B cell (primary cell): ENCODE measurements at regions not wholly inside any gene's neighbourhood (a gene's known extent, or its start where the extent isn't known, plus 50 kb on each side); places are given as distances from the start of the nearest gene placed in this dataset.
"Not testable (repeated sequence)": the region's sequence is repeated elsewhere in the genome, so short reads cannot be mapped to it uniquely, and the experiment has no call there.

ENCODE experiments used
- ATAC-seq: fragments of 200-7000 bp; cut with Tn5 transposase; one replicate; pipeline ENCODE4 v1.10.0; 2021; ENCODE audit warnings: low read depth, mild to moderate bottlenecking, moderate number of reproducible peaks, moderate library complexity
- CTCF ChIA-PET: fragments of 350-600 bp; sonication (Branson Sonifier 250); formaldehyde crosslinking; loops from one replicate; lab custom pipeline; 2021; ENCODE audit warnings: antibody characterized with exemption, inconsistent platforms; lab: Charles Lee
- POLR2A ChIA-PET: fragments of 350-600 bp; sonication (Branson Sonifier 250); formaldehyde crosslinking; loops from one replicate; lab custom pipeline; 2021; ENCODE audit warnings: antibody characterized with exemption; lab: Charles Lee
- DNase-seq: peaks from one replicate; pipeline ENCODE4 v3.0.0; 2013
- H2AFZ ChIP-seq: 2 replicates; pipeline ENCODE4 v1.6.1; 2012; ENCODE audit warnings: mild to moderate bottlenecking, low read depth, low read length; ENCODE audit not compliant: insufficient read depth, poor library complexity, severe bottlenecking
- H3K27ac ChIP-seq, 2 donors: 1 replicate in 1 of 2; 2 replicates in 1 of 2; pipeline ENCODE4 v1.5.1; 2012 to 2013; ENCODE audit warnings: low read length in 2 of 2, mild to moderate bottlenecking in 2 of 2, moderate library complexity in 1 of 2
- H3K27me3 ChIP-seq, 4 experiments: fragments of 200-600 bp in 1 of 4; sonication (generic) in 1 of 4; replicated peaks in 1 of 4; 1 replicate in 2 of 4; 2 replicates in 2 of 4; pipeline versions ENCODE4 v1.6.1 to v1.7.0; 2013 to 2016; ENCODE audit warnings: low read length in 3 of 4, mild to moderate bottlenecking in 2 of 4, mixed read lengths in 1 of 4, moderate library complexity in 1 of 4; ENCODE audit not compliant: insufficient read depth in 4 of 4, control insufficient read depth in 3 of 4; ENCODE audit errors: control extremely low read depth in 1 of 4
- H3K36me3 ChIP-seq, 2 experiments: replicated peaks in 1 of 2; 1 replicate in 1 of 2; 2 replicates in 1 of 2; pipeline versions ENCODE4 v1.6.1 to v1.7.1; 2013; ENCODE audit warnings: low read length in 1 of 2; ENCODE audit not compliant: insufficient read depth in 2 of 2, control insufficient read depth in 1 of 2; ENCODE audit errors: control extremely low read depth in 1 of 2, extremely low read depth in 1 of 2
- H3K4me1 ChIP-seq, 2 donors: fragments of 200-600 bp in 1 of 2; sonication (generic) in 1 of 2; 1 replicate in 1 of 2; 2 replicates in 1 of 2; pipeline versions ENCODE4 v1.5.1 to v1.6.1; 2013 to 2017; ENCODE audit warnings: low read length in 2 of 2; ENCODE audit not compliant: control insufficient read depth in 2 of 2, insufficient read depth in 2 of 2
- H3K4me2 ChIP-seq: replicated peaks from 2 replicates; pipeline ENCODE3; 2012; ENCODE audit warnings: mild to moderate bottlenecking, low read depth, low read length; ENCODE audit not compliant: poor library complexity, severe bottlenecking
- H3K4me3 ChIP-seq, 5 experiments: fragments of 200-600 bp in 1 of 5; sonication (generic) in 1 of 5; 1 replicate in 3 of 5; 2 replicates in 2 of 5; pipeline versions ENCODE4 v1.5.1 to v1.7.0; 2011 to 2016; ENCODE audit warnings: low read length in 4 of 5, mild to moderate bottlenecking in 4 of 5, low read depth in 2 of 5, control low read depth in 1 of 5, moderate library complexity in 1 of 5; ENCODE audit not compliant: insufficient read depth in 1 of 5; ENCODE audit errors: control extremely low read depth in 1 of 5, extremely low read depth in 1 of 5
- H3K79me2 ChIP-seq: fragments of 200-600 bp; sonication (generic); one replicate; pipeline ENCODE4 v1.6.0; 2016; ENCODE audit warnings: low read length; ENCODE audit not compliant: control insufficient read depth, insufficient read depth
- H3K9ac ChIP-seq: fragments of 200-600 bp; sonication (generic); 2 replicates; pipeline ENCODE4 v1.6.1; 2017; ENCODE audit warnings: mild to moderate bottlenecking, low read length, moderate library complexity
- H3K9me3 ChIP-seq, 3 donors: one replicate each; pipeline versions ENCODE4 v1.6.1 to v1.7.1; 2013; ENCODE audit warnings: low read length in 2 of 3; ENCODE audit not compliant: control insufficient read depth in 2 of 3, insufficient read depth in 1 of 3; ENCODE audit errors: control extremely low read depth in 1 of 3
- H4K20me1 ChIP-seq: 2 replicates; pipeline ENCODE4 v1.6.0; 2012; ENCODE audit warnings: mild to moderate bottlenecking, low read length; ENCODE audit not compliant: insufficient read depth, control insufficient read depth, poor library complexity, severe bottlenecking
- H3K27ac Mint-ChIP-seq: one replicate; pipeline ENCODE4 v1.8.0; 2021; ENCODE audit warnings: mixed read lengths
- H3K27me3 Mint-ChIP-seq: one replicate; pipeline ENCODE4 v1.8.0; 2021; ENCODE audit warnings: mixed read lengths
- H3K4me1 Mint-ChIP-seq: one replicate; pipeline ENCODE4 v1.8.0; 2021; ENCODE audit warnings: mixed read lengths
- H3K4me3 Mint-ChIP-seq: one replicate; pipeline ENCODE4 v1.8.0; 2021; ENCODE audit warnings: mixed read lengths
- H3K9me3 Mint-ChIP-seq: one replicate; pipeline ENCODE4 v1.8.0; 2022; ENCODE audit warnings: mixed read lengths; ENCODE audit not compliant: insufficient read depth
- WGBS: methylation state at CpG from one replicate; pipeline ENCODE4 v1.1.5; 2013; ENCODE audit warnings: missing lambda C conversion rate; ENCODE audit not compliant: insufficient coverage; 5-methylcytosine and 5-hydroxymethylcytosine counted together
- intact Hi-C: fragments of 100-400 bp; cut with micrococcal nuclease; formaldehyde crosslinking; loops from one replicate; pipeline ENCODE4 v1.10.0; 2022

DNA sequence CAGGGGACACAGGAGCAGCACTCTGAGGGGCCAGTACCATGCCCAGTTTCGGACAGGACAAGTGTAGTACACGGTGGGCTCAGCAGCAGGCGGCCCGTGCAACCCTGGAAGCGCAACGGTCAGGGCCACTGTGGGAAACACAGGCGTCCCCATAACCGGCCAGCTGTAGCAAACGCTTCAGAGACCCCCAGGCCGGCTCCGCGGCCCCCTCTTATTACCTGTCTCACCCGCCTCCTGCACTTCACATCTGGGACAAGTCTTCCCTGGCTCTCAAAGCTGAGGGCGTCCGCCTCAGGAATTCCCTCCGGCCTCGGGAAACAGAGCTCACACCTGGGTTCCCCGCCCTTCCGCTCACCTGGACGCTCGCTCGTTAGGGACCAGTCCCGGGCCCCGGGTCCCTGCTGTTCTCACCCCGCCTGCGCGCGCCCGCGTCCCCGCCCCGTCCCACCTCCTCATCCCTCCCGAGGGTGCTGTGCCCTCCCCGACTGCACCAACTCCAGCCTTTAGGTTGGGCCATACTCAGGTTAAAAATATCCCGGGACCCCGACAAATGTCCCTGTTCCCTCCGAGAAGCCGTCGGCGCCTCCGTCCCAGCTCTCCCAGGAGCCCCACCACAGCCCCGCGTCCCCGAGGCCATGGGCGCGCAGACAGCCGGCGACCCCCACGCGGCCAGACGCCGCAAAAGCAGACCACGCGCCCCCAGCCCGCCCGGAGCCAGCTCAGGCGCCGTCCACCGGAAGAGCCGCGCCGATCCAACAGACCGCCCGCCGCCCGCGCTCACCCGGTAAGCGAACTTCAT lies 5367.3 kb upstream of the TPTE start:
- H3K36me3 ChIP-seq, H3K4me1 Mint-ChIP-seq, H3K79me2 ChIP-seq, DNase-seq, H3K27me3 ChIP-seq, H3K9me3 Mint-ChIP-seq, H2AFZ ChIP-seq, H3K27ac Mint-ChIP-seq, H3K27ac ChIP-seq, ATAC-seq, CTCF ChIA-PET, H4K20me1 ChIP-seq, H3K4me2 ChIP-seq, H3K4me3 Mint-ChIP-seq, POLR2A ChIA-PET, intact Hi-C loops, H3K4me1 ChIP-seq, H3K27me3 Mint-ChIP-seq, H3K9me3 ChIP-seq: not testable (repeated sequence)
- peak overlapping the region; percentile 37 for H3K9ac ChIP-seq
- no CpG with 5 or more reads among the region's 69 CpGs for WGBS
- H3K4me3 ChIP-seq: peak overlapping the region in 2 of 5 experiments; percentile 41 to 49

GRCh38 chr21:5154641-5154982 lies 5366.8 kb upstream of the TPTE start:
- POLR2A ChIA-PET, H3K27me3 ChIP-seq, CTCF ChIA-PET, H3K27ac Mint-ChIP-seq, H2AFZ ChIP-seq, intact Hi-C loops, H3K27ac ChIP-seq, H3K4me1 Mint-ChIP-seq, H3K27me3 Mint-ChIP-seq, H3K9me3 Mint-ChIP-seq, H3K4me1 ChIP-seq, H3K36me3 ChIP-seq, H3K9me3 ChIP-seq, H4K20me1 ChIP-seq, H3K79me2 ChIP-seq: not testable (repeated sequence)
- 0% methylated on average over 19 of the region's 50 CpGs for WGBS
- ATAC-seq (peak; percentile 100), DNase-seq (peak; percentile 90)
- H3K4me2 ChIP-seq: peak overlapping the region; percentile 46
- H3K4me3 Mint-ChIP-seq: peak overlapping the region; percentile 59
- H3K4me3 ChIP-seq: peak overlapping the region in 2 of 5 experiments; percentile 41 to 49
- peak overlapping the region; percentile 37 for H3K9ac ChIP-seq

DNA sequence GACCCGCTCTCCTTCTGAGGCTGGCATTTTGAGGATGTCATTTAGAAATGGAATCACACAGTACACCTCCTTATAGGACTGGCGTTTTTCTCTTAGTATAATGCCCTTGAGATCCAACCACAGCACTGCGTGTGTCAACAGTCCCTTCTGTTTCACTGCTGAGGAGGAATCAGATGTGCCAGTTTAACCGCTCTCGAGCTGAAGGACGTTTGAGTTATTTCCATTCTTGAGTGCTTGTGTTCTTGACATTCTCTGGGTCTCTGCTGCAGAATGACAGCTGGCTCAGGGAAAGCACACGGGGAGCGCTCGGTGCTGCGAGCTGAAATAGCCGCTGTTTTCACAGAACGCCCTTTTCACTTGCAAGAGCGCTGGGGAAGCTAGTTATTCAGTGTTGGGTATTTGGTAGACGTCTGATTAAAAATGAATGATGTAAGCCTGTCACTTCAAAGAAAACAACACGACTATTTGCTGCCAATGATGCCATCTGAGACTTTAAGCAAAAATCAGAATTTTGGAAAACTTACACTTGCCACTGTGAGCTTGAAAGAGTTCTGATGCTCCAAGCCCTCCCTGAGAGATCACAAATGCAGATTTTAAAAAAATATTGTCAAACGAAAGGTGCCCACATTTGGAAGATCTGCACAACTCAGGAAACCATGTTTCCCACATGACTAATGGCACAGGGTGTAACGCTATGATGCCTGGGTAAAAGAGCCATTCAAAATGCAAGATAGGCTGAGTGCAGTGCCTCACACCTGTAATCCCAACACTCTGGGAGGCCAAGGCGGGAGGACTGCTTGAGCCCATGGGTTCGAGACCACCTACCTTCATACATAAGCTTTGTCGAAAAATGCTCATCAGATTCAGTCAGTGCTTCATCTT lies 5358.4 kb upstream of the TPTE start:
- H3K4me3 ChIP-seq, H3K9ac ChIP-seq, H3K4me3 Mint-ChIP-seq, H2AFZ ChIP-seq, H3K4me1 ChIP-seq, DNase-seq, H3K79me2 ChIP-seq, H3K4me1 Mint-ChIP-seq, H3K27ac ChIP-seq, POLR2A ChIA-PET, H3K27me3 ChIP-seq, H3K9me3 ChIP-seq, ATAC-seq, CTCF ChIA-PET, intact Hi-C loops, H3K27me3 Mint-ChIP-seq, H3K27ac Mint-ChIP-seq, H3K36me3 ChIP-seq, H3K4me2 ChIP-seq, H4K20me1 ChIP-seq, H3K9me3 Mint-ChIP-seq: not testable (repeated sequence)
- no CpG with 5 or more reads among the region's 20 CpGs for WGBS

GRCh38 chr21:5165829-5166228 lies 5355.6 kb upstream of the TPTE start:
- H4K20me1 ChIP-seq, H3K27ac ChIP-seq, ATAC-seq, intact Hi-C loops, H3K79me2 ChIP-seq, H3K9ac ChIP-seq, H3K4me1 Mint-ChIP-seq, H3K27ac Mint-ChIP-seq, DNase-seq, H3K27me3 ChIP-seq, CTCF ChIA-PET, H3K9me3 ChIP-seq, H3K27me3 Mint-ChIP-seq, H3K4me2 ChIP-seq, POLR2A ChIA-PET, H3K9me3 Mint-ChIP-seq, H2AFZ ChIP-seq, H3K4me1 ChIP-seq, H3K4me3 Mint-ChIP-seq, H3K36me3 ChIP-seq, H3K4me3 ChIP-seq: not testable (repeated sequence)
- WGBS: no CpG with 5 or more reads among the region's 7 CpGs
